ENCODE measurements at regions not wholly inside any gene's neighbourhood (a gene's known extent, or its start where the extent isn't known, plus 50 kb on each side); places are given as distances from the start of the nearest gene placed in this dataset.
"Not testable (repeated sequence)": the region's sequence is repeated elsewhere in the genome, so short reads cannot be mapped to it uniquely, and the experiment has no call there.

DNA sequence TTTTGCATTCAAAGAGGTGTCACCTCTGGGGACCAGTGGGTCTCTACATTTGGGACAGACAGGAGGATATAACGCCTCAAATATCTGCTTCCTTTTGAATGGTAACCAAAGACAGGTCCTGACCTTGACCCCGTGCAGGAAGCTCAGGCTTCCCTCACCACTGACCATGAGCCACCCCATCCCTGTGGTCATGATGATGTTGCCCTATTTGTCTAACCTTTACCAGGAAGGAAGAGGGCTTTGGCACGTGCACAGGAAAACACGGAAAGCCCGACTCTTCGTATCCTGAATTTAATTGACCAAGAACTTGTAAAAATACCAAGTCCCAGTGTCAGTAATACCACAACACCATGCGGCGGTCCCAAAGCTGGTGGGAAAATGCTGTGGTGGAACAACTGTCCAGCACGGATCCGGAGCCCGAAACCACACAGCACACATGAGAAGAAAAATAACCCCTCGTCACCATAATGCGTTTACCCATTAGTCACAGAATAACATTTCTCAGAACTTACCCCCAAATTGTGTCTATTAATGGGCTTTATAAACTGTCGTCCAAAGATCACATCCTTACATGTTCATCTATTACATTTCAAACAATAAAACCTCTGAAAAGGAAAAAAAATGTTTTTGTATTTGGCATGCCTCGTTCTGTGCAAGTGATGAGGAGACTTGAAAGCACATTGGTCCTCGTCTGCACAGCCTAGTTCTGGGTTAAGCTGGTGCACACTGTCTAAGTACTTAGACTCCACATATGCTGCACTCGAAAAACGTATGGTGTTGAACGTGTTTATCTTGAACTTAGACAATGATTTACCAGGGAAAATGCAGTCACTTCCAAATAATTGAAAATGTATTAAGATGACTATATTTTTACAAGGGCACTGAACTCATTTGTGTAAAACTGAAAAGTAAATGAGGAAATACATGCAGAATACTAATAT, 118.9 kb upstream of the IGF1R start:
- no peak for DNase-seq

DNA sequence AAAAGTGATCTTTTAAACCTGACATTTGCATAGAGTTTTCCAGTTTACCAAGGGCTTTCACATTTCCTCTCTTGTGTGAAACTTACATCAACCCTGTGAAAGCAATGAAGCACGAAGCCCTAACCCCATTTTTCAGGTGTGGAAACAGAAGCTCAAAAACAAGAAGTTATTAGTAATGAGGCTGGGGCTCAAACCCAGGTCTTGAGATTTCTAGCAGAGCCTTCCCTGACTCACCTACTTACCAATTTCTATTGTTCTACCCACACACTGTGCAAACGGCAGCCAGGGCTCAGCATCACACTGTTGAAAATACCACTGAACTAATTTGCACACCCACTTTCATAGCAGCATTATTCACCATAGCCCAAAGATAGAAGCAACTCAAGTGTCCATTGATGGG, 117.8 kb upstream of the IGF1R start:
- DNase-seq = no peak

DNA sequence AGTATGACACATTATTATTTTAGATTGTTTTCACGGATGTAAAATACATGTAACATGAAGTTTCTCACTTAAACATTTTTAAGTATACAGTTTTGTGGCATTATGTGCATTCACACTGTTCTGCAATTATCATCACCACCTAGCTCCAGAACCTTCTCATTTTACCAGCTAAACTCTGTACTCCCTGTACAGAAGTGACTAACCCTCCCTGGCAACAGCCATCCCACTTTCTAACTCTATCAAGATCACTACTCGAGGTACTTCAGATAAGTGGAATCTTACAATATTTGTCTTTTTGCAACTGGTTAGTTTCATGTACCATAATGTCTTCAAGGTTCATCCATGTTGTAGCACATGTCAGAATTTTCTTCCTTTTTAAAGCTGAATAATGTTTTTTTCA, 116.3 kb upstream of the IGF1R start:
- no peak for DNase-seq

DNA sequence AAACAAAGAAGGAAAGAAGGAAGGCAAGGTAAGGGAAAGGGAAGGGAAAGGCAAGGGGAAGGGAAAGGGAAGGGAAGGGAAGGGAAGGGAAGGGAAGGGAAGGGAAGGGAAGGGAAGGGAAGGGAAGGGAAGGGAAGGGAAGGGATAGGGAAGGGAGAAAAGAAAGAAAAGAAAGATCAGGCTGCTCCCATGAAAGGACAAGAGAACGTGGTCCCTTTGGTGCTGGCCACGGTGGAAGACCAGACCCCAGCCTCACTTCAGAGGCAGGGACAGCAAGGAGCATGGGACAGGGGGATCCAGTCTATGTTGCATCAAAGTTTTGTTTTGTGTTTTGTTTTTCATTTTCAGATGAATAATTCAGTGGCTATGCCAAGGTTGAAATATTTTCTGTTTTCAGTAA, 111.4 kb upstream of the IGF1R start:
- DNase-seq = no peak

DNA sequence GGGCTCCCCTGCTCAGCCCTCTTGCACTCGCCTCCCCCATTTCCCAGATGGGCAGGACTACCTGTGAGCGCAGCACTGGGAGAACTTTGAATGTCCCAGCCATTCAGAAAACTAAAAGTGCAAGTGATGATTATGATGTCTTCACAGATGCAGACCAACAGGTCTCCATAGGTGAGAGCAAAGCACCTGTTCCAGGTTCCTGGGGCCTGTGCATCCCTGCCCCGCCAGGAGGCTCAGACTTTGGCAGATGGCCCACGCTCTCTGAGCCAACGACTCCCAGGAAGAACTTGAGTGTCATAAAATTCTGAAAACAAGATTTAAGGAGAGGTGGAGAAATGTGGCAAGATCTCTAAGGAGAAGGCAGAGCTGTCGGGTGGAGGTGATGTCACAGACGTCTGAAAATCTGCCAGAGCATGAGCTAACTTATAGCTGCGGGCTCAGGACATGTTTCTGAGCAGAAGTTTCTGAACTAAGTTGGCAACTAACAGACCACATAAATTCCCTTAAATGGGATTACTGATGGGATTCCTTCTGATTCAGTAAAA, 110.8 kb upstream of the IGF1R start:
- DNase-seq = no peak

DNA sequence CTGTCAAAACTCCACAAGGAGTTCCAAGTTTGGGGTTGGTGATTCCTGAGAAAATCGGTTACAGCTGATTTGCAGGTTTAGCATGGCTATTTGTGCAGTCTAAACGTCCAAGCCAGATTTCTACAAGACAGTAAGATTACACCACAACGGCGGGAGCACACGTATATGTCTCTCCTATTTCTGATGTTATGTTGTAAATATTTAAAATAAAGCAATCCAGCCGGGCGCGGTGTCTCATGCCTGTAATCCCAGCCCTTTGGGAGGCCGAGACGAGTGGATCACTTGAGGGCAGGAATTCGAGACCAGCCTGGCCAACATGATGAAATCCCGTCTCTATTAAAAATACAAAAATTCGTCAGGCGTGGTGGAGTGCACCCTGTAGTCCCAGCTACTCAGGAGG, 106.8 kb upstream of the IGF1R start:
- DNase-seq = no peak

DNA sequence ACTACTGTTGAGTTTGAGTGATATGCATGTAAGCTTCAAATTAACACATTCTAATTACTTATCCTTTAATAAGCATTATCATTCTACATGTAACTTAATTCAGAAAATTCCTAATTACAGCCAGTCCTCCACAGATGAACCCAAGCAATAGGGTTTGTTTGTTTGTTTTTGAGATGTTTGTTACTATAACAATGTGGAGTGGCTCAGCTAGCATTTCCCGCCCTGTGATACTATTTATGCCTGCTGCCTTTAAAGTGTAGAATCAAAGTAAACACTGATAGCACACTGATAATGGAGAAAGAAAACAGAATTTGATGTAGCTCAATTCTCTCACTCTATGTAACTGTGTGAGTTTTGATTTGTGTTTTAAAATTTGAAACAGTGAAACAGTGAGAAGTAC, 105.1 kb upstream of the IGF1R start:
- no peak for DNase-seq

DNA sequence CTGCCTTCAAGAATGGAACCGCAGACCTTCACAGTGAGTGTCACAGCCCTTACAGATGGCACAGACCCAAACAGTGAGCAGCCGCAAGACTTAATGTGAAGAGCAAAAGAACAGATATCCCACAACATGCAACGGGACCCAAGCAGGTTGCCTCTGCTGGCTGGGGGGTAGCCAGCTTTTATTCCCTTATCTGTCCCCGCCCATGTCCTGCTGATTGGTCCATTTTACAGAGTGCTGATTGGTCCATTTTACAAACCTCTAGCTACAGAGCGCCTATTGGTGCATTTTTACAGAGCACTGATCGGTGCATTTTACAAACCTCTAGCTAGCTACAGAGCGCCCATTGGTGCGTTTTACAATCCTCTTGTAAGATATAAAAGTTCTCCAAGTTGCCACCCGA, 102.0 kb upstream of the IGF1R start:
- DNase-seq = no peak

DNA sequence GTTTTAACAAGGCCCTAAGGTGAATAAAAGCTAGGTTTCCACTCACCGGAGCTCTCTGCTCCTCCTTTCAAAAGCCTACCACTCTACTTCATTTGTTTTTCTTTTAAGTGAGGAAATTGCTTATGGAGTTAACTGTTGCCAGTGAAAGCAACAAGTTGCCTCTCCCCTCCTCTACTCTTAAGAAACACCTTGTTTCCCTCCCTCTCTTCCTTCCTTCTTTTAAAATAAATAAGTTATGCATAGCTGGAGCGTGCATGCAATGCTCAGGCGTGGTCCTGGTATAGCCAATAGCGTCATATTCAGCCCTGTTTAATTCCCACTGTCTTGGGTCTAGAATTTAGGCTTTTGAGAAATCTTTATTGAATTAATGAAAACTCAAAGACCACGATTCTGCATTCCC, 101.1 kb upstream of the IGF1R start:
- DNase-seq = no peak

DNA sequence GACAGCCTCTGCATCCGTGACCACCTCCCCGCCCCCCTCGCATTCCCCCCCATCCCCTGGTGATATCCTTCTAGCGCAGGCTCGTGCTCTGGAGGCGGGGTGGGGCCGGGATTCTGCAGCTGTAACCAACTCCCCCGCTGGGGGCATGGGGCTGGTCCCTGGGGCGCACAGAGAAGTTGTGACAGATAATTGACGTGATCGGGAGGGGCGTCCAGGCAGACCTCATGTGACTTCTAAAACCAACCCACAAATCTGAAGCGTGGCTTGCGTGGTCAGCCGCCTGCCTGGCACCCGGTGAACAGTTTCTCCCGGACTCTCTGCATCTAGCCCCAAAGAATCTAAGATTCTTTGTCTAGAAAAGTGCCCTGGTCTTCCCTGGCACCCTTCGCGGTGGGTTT, 100.6 kb upstream of the IGF1R start:
- no peak for DNase-seq

DNA sequence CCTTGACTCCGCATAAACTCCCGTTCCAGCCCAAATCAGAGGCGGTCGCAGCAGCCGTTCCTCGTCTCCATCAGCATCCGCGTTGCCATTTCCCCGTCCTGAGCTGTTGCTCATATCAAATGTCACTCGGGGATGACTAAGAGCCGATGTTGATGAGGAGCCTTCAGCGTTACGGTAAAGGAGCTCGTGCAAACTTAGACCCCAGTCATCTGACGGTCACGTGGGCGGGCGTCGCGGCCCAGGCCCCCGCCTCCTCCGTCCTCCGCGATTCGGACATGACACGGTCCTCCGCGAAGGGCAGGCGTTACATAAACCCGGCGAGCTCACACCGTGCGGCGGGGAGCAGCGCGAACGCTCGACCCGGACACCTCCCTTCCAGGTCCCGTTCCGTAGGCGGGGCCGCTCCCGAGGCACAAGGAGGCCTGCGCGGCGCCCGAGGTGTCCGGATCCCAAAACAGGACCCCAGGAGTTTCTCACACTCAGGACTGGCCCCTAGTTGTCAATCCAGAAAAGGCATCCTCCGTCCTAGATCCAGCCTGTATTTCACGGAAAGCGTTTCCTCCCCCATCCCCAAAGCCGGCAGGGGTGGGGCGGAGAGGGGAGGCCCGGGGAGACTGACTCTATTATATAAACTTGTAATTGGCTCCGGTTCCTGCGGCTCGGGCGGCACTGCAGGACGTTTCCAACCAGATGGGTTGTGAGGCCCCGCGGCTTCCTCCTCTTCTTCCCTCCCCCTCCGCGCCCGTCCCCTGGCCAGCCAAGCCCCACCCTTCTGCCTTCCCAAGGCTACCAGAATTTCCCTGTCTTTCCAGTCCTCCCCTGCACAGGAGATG, 100.0 kb upstream of the IGF1R start:
- DNase-seq = peak; percentile 88

DNA sequence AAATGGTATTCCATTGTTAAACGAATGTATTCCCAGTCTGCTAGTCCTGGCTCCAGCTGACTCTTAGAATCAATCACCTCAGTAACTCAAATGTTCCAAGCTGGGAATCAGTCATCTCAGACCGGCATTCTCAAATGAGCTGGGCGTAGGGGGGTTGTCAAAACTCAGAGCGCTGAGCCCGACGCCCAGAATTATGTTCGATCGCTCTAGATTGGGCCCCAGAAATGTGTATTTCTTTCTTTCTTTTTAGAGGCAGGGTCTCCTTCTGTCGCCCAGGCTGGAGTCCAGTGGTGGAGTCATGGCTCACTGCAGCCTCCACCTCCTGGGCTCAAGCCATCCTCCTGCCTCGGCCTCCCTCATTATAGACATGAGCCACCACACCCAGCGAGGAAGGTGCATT, 99.3 kb upstream of the IGF1R start:
- no peak for DNase-seq

DNA sequence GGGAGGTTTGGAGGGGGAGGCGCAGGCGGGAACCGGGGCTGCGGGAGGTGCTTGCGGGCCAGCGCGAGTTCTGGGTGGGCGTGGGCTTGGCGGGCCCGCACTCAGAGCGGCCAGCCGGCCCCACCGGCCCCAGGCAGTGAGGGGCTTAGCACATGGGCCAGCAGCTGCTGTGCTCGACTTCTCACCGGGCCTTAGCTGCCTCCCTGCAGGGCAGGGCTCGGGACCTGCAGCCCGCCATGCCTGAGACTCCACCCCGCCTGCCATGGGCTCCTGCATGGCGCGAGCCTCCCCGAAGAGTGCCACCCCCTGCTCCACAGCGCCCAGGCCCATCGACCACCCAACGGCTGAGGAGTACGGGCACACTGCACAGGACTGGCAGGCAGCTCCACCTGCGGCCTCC, 98.6 kb upstream of the IGF1R start:
- DNase-seq = no peak

DNA sequence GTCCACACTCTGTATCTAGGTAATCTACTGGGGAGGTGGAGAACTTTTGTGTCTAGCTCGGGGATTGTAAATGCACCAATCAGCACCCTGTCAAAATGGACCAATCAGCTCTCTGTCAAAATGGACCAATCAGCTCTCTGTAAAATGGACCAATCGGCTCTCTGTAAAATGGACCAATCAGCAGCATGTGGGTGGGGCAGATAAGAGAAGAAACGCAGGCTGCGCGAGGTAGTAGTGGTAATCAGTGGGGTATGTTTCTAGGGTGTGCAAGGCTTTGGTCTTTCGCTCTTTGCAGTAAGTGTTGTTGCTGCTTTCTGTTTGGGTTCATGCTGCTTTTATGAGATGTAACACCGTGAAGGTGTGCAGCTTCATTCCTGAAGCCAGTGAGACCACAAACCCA, 98.0 kb upstream of the IGF1R start:
- not testable (repeated sequence) for DNase-seq

DNA sequence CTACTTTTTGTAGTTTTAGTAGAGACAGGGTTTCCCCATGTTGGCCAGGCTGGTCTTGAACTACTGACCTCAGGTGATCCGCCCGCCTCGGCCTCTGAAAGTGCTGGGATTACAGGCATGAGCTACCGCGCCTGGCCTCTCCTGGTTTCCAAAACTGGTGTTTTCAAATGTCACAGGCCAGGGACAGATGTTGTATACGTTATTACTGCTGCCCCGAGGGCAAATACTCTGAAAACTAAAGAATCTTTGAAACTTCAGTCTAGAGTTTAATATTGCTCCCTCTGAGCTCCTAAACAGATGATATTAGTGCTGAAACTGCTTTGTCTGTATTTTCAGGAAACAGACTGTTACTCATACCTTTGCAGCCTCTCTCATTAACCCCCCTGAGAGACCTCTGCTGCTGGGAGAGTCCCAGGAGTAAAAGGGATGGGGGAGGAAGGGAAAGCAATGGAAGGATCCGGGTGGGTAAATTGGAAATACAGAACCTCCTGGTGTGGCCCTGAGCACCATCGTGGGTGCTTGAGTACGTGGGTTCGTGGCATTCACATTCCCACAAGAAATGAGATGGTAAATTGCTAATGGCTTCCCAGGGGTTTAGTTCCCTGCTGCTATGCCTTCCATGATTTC, 96.3 kb upstream of the IGF1R start:
- no peak for DNase-seq

DNA sequence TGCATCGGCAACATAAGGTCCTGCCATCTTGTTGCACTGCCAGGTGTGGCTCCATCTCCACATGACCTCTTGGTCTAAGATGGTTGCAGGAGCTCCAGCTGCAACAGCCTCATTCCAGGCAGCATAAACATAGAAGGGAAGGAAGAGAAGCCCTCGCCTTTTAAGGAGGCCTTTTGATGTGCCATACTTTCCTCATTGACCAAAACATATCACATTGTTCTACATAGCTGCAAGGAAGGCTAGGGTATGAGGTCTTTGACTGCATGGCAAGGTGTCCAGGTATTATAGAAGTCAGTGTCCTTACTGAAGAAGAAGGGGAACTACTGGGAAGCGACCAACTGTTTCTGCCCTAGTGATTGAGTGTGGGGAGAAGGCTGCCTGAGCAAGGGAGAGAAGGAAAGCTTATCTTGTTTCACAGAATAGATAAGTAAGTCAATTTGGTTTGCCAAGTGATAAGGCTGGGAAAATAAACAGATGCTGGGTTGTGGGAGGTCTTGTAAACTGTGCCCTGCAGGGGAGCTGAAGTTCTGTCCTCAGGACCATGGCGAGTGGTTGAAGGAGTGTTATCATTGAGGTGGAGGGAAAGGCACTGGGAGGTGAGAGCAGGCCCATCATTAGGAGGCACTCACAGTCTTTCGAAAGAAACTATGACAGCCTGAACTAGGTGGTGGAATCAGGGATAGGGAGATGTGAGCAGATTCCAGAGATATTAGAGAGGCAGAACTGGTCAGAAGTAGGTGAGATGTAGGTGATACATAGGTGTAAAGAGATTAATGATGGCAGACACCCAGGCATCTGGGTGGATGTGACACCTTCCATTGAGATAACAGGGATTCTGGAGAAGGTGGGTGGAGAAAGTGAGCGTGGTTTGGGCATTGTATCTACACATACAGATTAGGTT, 93.8 kb upstream of the IGF1R start:
- no peak for DNase-seq

DNA sequence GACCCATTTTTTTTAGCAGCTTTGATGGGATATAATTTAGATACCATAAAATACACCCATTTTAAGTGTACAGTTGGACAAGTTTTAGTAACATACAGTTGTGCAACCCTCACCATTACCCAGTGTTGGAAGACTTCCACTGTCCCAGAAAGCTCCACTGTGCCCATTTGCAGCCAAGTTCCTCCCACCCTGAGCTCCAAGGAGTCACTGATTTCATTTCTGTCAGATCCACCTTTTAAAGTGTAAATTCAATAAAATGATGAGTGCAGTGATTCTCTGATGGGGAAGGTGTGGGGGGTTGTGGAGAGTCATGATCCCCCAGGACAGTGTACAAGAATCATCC, 93.2 kb upstream of the IGF1R start:
- no peak for DNase-seq

DNA sequence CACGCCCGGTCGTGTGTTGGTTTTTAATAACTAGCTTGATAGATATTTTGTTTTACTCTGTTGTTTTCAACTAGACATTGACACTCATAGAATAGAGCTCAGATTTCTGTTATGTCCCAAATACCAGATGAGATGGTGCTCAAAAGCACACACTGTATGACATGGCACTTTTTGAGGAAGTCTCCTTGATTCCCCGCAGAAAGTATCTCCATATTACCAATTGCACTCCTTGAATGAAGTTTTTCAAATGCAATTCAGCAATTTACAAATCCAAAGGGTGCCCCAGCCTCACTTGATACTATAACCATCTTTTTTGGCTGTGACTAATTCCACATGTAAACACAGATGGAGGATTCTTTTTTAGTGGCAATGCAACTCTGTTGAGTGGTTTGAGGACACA, 92.0 kb upstream of the IGF1R start:
- DNase-seq = no peak

DNA sequence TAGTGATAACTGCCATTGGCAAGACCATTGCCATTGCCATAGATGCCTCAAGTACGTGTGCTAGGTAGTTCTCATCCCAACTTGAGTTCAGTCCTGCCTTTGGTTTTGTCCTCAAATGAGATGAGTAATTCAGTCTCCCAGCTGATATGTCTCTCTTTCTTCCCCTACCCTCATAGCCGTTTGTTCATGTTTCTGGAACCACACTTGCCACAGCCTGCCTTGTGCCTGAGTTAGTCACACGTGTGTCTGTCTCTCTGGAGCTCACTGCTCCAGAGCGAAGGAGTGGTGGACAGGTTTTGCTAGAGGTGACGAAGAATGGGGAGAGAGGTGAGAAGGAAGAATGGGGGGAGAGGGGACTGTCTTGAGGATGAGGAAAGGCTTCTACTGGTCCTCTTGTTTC, 88.0 kb upstream of the IGF1R start:
- DNase-seq = no peak

DNA sequence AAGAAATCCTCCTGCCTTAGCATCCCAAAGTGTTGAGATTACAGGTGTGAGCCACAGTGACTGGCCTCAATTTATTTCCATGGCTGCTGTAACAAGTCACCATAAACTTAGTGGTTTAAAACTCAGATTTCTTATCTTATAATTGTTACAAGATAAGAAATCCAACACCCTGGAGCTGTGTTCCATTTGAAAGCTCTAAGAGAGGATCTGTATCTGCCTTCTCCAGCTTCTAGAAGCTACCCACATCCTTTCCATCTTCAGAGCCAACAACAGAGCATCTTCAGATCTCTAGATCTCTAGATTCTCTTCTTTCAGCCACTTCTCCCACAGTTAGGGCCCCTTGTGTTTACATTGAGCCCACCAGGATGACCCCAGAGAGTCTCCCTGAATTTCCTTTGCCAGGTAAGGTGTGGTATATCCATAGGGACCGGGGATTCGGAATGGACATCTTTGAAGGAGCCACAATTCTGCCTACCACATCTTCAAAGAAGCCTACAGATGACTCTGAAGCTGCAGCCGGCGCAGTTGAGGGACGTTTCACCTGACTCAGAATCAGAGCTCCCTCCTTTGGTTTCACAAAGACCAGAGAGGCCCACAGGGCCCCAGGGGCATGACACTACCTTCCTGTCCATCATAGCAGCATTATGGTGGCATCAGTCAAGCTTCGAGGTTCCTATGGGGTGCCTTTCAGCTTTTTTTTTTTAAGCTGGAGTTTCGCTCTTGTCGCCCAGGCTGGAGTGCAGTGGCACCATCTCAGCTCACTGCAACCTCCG, 87.0 kb upstream of the IGF1R start:
- no peak for DNase-seq

DNA sequence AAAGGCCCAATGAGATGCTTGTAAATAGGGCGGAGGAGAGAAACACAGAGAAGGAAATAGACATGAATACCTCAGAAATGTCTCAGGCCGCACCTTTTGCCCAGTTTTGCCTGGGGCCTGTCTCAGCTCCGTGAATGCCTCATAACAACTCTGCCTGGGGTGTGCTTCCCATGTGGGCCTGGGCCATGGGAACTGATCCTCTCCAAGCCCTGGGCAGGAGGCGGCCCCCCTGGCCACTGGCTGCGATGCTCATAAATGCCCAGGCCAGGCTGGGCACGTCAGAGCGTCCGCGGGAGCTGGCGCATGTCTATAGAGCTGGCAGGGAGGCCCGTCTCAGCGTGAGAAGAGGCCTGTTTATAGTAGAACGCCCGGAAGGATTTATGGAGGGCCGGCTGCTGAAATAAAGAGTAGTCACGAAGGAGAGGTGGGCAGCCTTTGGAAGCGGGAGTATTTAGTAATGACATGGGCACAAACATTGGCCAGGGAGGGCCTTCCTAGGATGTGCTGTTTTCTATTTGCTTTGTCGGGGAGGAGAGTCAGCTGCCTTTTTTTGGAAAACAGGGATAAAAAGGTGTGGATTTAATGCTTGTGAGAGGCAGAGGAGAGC, 85.9 kb upstream of the IGF1R start:
- DNase-seq = no peak
